GM12878 (cell line): ENCODE measurements at regions not wholly inside any gene's neighbourhood (a gene's known extent, or its start where the extent isn't known, plus 50 kb on each side); places are given as distances from the start of the nearest gene placed in this dataset.

Source experiments
- ATAC-seq: fragments of 200-7000 bp; cut with Tn5 transposase; 3 replicates; pipeline ENCODE4 v1.9.1; 2020; ENCODE audit warnings: mild to moderate bottlenecking, moderate library complexity
- BruUV-seq: library from RNA; stranded (reverse); fragments of 400-500 nt; replicated peaks from 2 replicates; lab custom pipeline; 2021; lab: Mats Ljungman, UMichigan
- CTCF ChIA-PET: fragments of 300-600 bp; sonication (Branson Sonifier 250); formaldehyde crosslinking; extraction: SDS; loops from one replicate; lab custom pipeline; 2021; ENCODE audit warnings: inconsistent platforms; lab: Yijun Ruan, JAX
- POLR2A ChIA-PET: fragments of 350-600 bp; formaldehyde crosslinking; extraction: SDS; loops from one replicate; lab custom pipeline; 2021; ENCODE audit warnings: inconsistent platforms; lab: Charles Lee
- RAD21 ChIA-PET: fragments of 300-600 bp; sonication (Branson Sonifier 250); formaldehyde crosslinking; loops from one replicate; lab custom pipeline; 2023; ENCODE audit warnings: antibody characterized with exemption; ENCODE audit not compliant: unreplicated experiment; lab: Charles Lee
- SMC1A ChIA-PET: fragments of 300-600 bp; sonication (Branson Sonifier 250); formaldehyde crosslinking; loops from one replicate; lab custom pipeline; 2023; ENCODE audit not compliant: unreplicated experiment, uncharacterized antibody; lab: Charles Lee
- DNase-seq: peaks from one replicate; pipeline ENCODE4 v3.0.0-alpha.2; 2011; ENCODE audit warnings: low read depth, low spot score
- FAIRE-seq: peaks from 3 replicates; lab custom pipeline; 2011; peaks lifted over from hg19 to GRCh38; lab: Jason Lieb, UNC
- H2AFZ ChIP-seq: 2 replicates; pipeline ENCODE4 v1.6.0; 2011; ENCODE audit warnings: low read depth, low read length, control low read depth; ENCODE audit not compliant: control insufficient read depth
- H3K27ac ChIP-seq: 2 replicates; pipeline ENCODE4 v1.5.1; 2011; ENCODE audit warnings: control low read depth; ENCODE audit not compliant: control insufficient read depth, insufficient read depth
- H3K27me3 ChIP-seq, 2 experiments: replicated peaks in 1 of 2; 2 replicates each; pipeline versions ENCODE4 v1.6.0 to v1.6.1; 2011; ENCODE audit warnings: low read length in 1 of 2; ENCODE audit not compliant: control insufficient read depth in 2 of 2, insufficient read depth in 2 of 2
- H3K36me3 ChIP-seq, 2 experiments: 2 replicates each; pipeline ENCODE4 v1.5.1; 2011; ENCODE audit warnings: low read length in 1 of 2; ENCODE audit not compliant: control insufficient read depth in 2 of 2, insufficient read depth in 2 of 2
- H3K4me1 ChIP-seq: 2 replicates; pipeline ENCODE4 v1.6.1; 2011; ENCODE audit warnings: mild to moderate bottlenecking, low read length, moderate library complexity, mixed read lengths; ENCODE audit not compliant: control insufficient read depth, insufficient read depth
- H3K4me2 ChIP-seq: 2 replicates; pipeline ENCODE4 v1.6.0; 2011; ENCODE audit warnings: control low read depth; ENCODE audit not compliant: control insufficient read depth, insufficient read depth
- H3K4me3 ChIP-seq: fragments of 200-600 bp; sonication (generic); 2 replicates; pipeline ENCODE4 v1.5.1; 2016
- H3K79me2 ChIP-seq: 2 replicates; pipeline ENCODE4 v1.6.0; 2011; ENCODE audit warnings: low read length; ENCODE audit not compliant: control insufficient read depth, insufficient read depth
- H3K9ac ChIP-seq: 2 replicates; pipeline ENCODE4 v1.8.0; 2011; ENCODE audit warnings: low read length, control low read depth, mixed read lengths; ENCODE audit not compliant: control insufficient read depth, insufficient read depth
- H3K9me3 ChIP-seq: replicated peaks from 3 replicates; pipeline ENCODE4 v1.5.1; 2011; ENCODE audit warnings: mild to moderate bottlenecking, low read length; ENCODE audit not compliant: control insufficient read depth, insufficient read depth
- H4K20me1 ChIP-seq: 2 replicates; pipeline ENCODE4 v1.6.0; 2011; ENCODE audit not compliant: control insufficient read depth, insufficient read depth
- E2F4 ChIP-seq: IDR thresholded peaks from 2 replicates; pipeline ENCODE4 v1.6.1; 2012; ENCODE audit warnings: low read depth, low read length, improper control_type of control experiment
- ESRRA ChIP-seq: IDR thresholded peaks from 2 replicates; pipeline ENCODE4 v1.6.1; 2012; ENCODE audit warnings: mild to moderate bottlenecking, low read length, improper control_type of control experiment
- HDAC6 ChIP-seq: fragments of 200-600 bp; sonication (generic); IDR thresholded peaks from one replicate; pipeline ENCODE4 v1.8.0; 2017; ENCODE audit warnings: antibody characterized with exemption; ENCODE audit not compliant: unreplicated experiment
- KLF5 ChIP-seq: fragments of 450-650 bp; IDR thresholded peaks from 2 replicates; pipeline ENCODE4 v1.6.1; 2014; ENCODE audit warnings: mild to moderate bottlenecking; ENCODE audit not compliant: partially characterized antibody
- LARP7 ChIP-seq: fragments of 450-650 bp; IDR thresholded peaks from 2 replicates; pipeline ENCODE4 v1.6.1; 2017; ENCODE audit warnings: mild to moderate bottlenecking
- MEF2B ChIP-seq: fragments of 450-650 bp; IDR thresholded peaks from 2 replicates; pipeline ENCODE4 v1.6.1; 2018; ENCODE audit warnings: mild to moderate bottlenecking, moderate library complexity; ENCODE audit not compliant: partially characterized antibody, poor library complexity, severe bottlenecking
- MLLT1 ChIP-seq: fragments of 450-650 bp; IDR thresholded peaks from 2 replicates; pipeline ENCODE4 v1.6.1; 2016; ENCODE audit warnings: mild to moderate bottlenecking
- NRF1 ChIP-seq: conservative IDR thresholded peaks from 2 replicates; pipeline ENCODE4 v1.6.1; 2011; ENCODE audit warnings: mild to moderate bottlenecking, low read depth, low read length, improper control_type of control experiment
- PRDM15 ChIP-seq: fragments of 450-650 bp; formaldehyde crosslinking; IDR thresholded peaks from 2 replicates; pipeline ENCODE4 v1.4.0; 2020; ENCODE audit warnings: mild to moderate bottlenecking, moderate library complexity
- RBBP5 ChIP-seq: fragments of 200-600 bp; sonication (generic); conservative IDR thresholded peaks from 2 replicates; pipeline ENCODE4 v1.6.1; 2016
- SP1 ChIP-seq: IDR thresholded peaks from one replicate; pipeline ENCODE4 v1.6.1; 2011; ENCODE audit warnings: low read depth, low read length
- STAT3 ChIP-seq: IDR thresholded peaks from 2 replicates; pipeline ENCODE4 v1.6.1; 2011; ENCODE audit warnings: low read depth, low read length, improper control_type of control experiment
- ZNF274 ChIP-seq: IDR thresholded peaks from one replicate; pipeline ENCODE4 v1.8.0; 2011; ENCODE audit not compliant: insufficient read length, insufficient read depth
- ZNF687 ChIP-seq: fragments of 450-650 bp; IDR thresholded peaks from 2 replicates; pipeline ENCODE4 v1.6.1; 2017; ENCODE audit warnings: mild to moderate bottlenecking, moderate library complexity
- WGBS: methylation state at CpG from one replicate; pipeline ENCODE4 v1.1.6; 2016; ENCODE audit warnings: low lambda C conversion rate; ENCODE audit not compliant: insufficient replicate concordance, insufficient coverage; ENCODE audit errors: missing lambda C conversion rate; 5-methylcytosine and 5-hydroxymethylcytosine counted together
- in situ Hi-C: fragments of 300-500 bp; cut with MboI; formaldehyde crosslinking; loops from 9 replicates; pipeline ENCODE4 v1.14.3; 2018; ENCODE audit warnings: mixed read lengths
- intact Hi-C: fragments of 100-400 bp; cut with micrococcal nuclease; formaldehyde crosslinking; loops from one replicate; pipeline ENCODE4 v1.14.2; 2022; ENCODE audit not compliant: unreplicated experiment

- Histone ChIP-seq H4K20me1 (no peaks in the 10 kb centered on the region), H3K4me3 (no peak overlapping the region), H3K36me3 (no peaks in the 10 kb centered on the region), H3K4me2 (no peak overlapping the region), H3K79me2 (no peaks in the 10 kb centered on the region), H3K4me1 (no peaks in the 10 kb centered on the region), H3K9ac (no peak overlapping the region), H3K27me3 (no peaks in the 10 kb centered on the region), H3K9me3 (no peaks in the 10 kb centered on the region), H2AFZ (no peak overlapping the region), H3K27ac (no peak overlapping the region)
- WGBS: 14% methylated on average over 10 of the region's 10 CpGs
- FAIRE-seq (no peak), ATAC-seq (no peak), DNase-seq (no peak)
- in situ Hi-C loops: no loop called here
- POLR2A ChIA-PET: no interaction called here
- RAD21 ChIA-PET: no interaction called here
- BruUV-seq: no TSS peak
- CTCF ChIA-PET: interaction anchor here (0.6 to 1.8 kb wide), 3 partner anchors 13 to 1464 kb away, joined by 3 to 7 read pairs (median 3); no protein-coding TSS in a partner anchor
- intact Hi-C loops: no loop called here
- SMC1A ChIA-PET: interaction anchor here (1.2 to 1.4 kb wide), 2 partner anchors 15 to 20 kb away, joined by 3 to 4 read pairs; no protein-coding TSS in a partner anchor
- TF ChIP-seq MLLT1 (no peak), KLF5 (no peak), ZNF274 (no peak), HDAC6 (no peak), ESRRA (no peak), NRF1 (no peak), LARP7 (no peak), RBBP5 (no peak), MEF2B (no peak), PRDM15 (CRISPR knock-in tag) (no peak), STAT3 (no peak), E2F4 (no peak), ZNF687 (no peak), SP1 (no peak)
These were observed 478.7 kb downstream of the MFSD1 start for GRCh38 chr3:159280386-159281191.
